Right lobe of liver (tissue), 6 donors: ENCODE measurements at regions not wholly inside any gene's neighbourhood (a gene's known extent, or its start where the extent isn't known, plus 50 kb on each side); places are given as distances from the start of the nearest gene placed in this dataset.

Source experiments
- ATAC-seq, 4 donors: fragments of 200-7000 bp; cut with Tn5 transposase; one replicate each; pipeline ENCODE4 v1.9.1; 2020; ENCODE audit warnings: mild to moderate bottlenecking in 4 of 4, moderate library complexity in 4 of 4
- DNase-seq, 3 donors: peaks; one replicate each; pipeline ENCODE4 v3.0.0-alpha.2; 2020
- H3K27ac ChIP-seq, 3 donors: fragments of 200-600 bp; one replicate each; pipeline ENCODE4 v1.8.0; 2022
- H3K27me3 ChIP-seq, 2 donors: fragments of 200-600 bp; one replicate each; pipeline ENCODE4 v1.8.0; 2022
- H3K36me3 ChIP-seq, 4 donors: fragments of 200-600 bp; sonication (generic) in 1 of 4; one replicate each; pipeline versions ENCODE4 v1.5.1 to v1.8.0; 2017 to 2022; ENCODE audit warnings: control low read depth in 1 of 4
- H3K4me1 ChIP-seq, 4 donors: fragments of 200-600 bp; sonication (generic) in 1 of 4; one replicate each; pipeline versions ENCODE4 v1.5.1 to v1.8.0; 2017 to 2022; ENCODE audit warnings: control low read depth in 1 of 4
- H3K4me3 ChIP-seq, 3 donors: fragments of 200-600 bp; one replicate each; pipeline ENCODE4 v1.8.0; 2022
- H3K9me3 ChIP-seq, 4 donors: fragments of 200-600 bp; sonication (generic) in 1 of 4; one replicate each; pipeline versions ENCODE4 v1.5.1 to v1.8.0; 2017 to 2022; ENCODE audit warnings: control low read depth in 1 of 4
- POLR2A ChIP-seq: fragments of 450-650 bp; IDR thresholded peaks from one replicate; pipeline ENCODE4 v1.6.1; 2017; ENCODE audit warnings: antibody characterized with exemption, mild to moderate bottlenecking
- WGBS: methylation state at CpG from one replicate; pipeline ENCODE4 v1.1.6; 2018; ENCODE audit warnings: low coverage, low lambda C conversion rate; ENCODE audit not compliant: insufficient coverage; ENCODE audit errors: missing lambda C conversion rate; 5-methylcytosine and 5-hydroxymethylcytosine counted together
- intact Hi-C, 2 donors: fragments of 100-400 bp; cut with DNase I; formaldehyde crosslinking; loops; one replicate each; pipeline versions ENCODE4 v1.11.2 to v1.14.1; 2022
- TF ChIP-seq, protein P1 (sequence below), 4 donors: fragments of 200-600 bp in 3 of 4; fragments of 450-650 bp in 1 of 4; IDR thresholded peaks; one replicate each; pipeline versions ENCODE4 v1.5.1 to v1.8.0; 2016 to 2022; ENCODE audit warnings: antibody characterized with exemption in 4 of 4, mild to moderate bottlenecking in 2 of 4
- donor health status: DM: no; HTN: yes; CAD: no.
- donor health status: DM: no; HTN: no; CAD: no.
- donor health status: DM: no; HTN: no; CAD: no.
- donor health status: DM: no; HTN: yes; CAD: no.
- donor health status: DM: no; HTN: yes; CAD: no.

DNA sequence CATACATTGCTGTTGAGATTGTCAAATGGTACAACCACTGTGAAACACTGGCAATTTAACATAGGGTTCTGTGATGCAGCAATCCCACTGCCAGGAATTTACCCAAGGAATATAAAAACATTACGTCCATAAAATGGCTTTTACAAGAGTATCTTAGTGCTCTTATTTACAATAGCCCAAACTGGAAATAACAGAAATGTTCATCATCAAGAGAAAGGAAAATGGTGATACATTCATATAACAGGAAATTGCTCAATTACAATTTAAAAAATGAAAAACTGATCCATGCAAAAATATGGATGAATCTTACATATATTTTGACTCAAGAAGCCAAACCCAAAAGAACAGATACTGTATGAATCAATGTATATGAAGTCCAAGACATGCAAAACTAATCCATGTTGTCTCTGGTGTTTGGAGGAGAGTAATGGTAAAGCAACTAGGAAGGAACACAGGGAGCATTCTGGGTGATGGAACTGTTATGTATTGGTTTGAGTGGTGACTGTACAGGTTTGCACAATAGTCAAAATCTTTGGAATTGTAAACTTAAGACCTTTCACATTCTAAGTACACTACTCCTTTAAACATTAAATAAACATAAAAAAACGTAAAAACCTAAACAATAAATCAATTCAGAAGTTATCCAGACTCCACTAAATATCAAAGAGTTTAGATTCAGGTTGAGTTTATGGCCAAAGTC lies 104.8 kb upstream of the WDR75 start:
- no peak for DNase-seq
- Histone ChIP-seq H3K27me3 (no peaks in the 10 kb centered on the region), H3K4me3 (no peak overlapping the region), H3K9me3 (no peaks in the 10 kb centered on the region), H3K27ac (no peak overlapping the region), H3K4me1 (no peaks in the 10 kb centered on the region), H3K36me3 (no peaks in the 10 kb centered on the region)
- TF ChIP-seq, protein P1, sequence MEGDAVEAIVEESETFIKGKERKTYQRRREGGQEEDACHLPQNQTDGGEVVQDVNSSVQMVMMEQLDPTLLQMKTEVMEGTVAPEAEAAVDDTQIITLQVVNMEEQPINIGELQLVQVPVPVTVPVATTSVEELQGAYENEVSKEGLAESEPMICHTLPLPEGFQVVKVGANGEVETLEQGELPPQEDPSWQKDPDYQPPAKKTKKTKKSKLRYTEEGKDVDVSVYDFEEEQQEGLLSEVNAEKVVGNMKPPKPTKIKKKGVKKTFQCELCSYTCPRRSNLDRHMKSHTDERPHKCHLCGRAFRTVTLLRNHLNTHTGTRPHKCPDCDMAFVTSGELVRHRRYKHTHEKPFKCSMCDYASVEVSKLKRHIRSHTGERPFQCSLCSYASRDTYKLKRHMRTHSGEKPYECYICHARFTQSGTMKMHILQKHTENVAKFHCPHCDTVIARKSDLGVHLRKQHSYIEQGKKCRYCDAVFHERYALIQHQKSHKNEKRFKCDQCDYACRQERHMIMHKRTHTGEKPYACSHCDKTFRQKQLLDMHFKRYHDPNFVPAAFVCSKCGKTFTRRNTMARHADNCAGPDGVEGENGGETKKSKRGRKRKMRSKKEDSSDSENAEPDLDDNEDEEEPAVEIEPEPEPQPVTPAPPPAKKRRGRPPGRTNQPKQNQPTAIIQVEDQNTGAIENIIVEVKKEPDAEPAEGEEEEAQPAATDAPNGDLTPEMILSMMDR (IDR thresholded peaks at IDR 0.05), result no peak
- intact Hi-C loops, result no loop called here
- ATAC-seq, result no peak
- 57% methylated on average over 2 of the region's 2 CpGs for WGBS

GRCh38 chr2:189337656-189338055 lies 103.6 kb upstream of the WDR75 start:
- Histone ChIP-seq H3K4me1 (no peaks in the 10 kb centered on the region), H3K27me3 (no peaks in the 10 kb centered on the region), H3K36me3 (no peaks in the 10 kb centered on the region), H3K9me3 (no peaks in the 10 kb centered on the region), H3K4me3 (no peak overlapping the region), H3K27ac (no peak overlapping the region)
- intact Hi-C loops, result no loop called here
- ATAC-seq, result peak in 1 of 4 donors; percentile 14
- DNase-seq, result no peak
- WGBS, result 74% methylated on average over 1 of the region's 1 CpG
- no peak for TF ChIP-seq POLR2A
- TF ChIP-seq, protein P1 (IDR thresholded peaks at IDR 0.05), result no peak

DNA sequence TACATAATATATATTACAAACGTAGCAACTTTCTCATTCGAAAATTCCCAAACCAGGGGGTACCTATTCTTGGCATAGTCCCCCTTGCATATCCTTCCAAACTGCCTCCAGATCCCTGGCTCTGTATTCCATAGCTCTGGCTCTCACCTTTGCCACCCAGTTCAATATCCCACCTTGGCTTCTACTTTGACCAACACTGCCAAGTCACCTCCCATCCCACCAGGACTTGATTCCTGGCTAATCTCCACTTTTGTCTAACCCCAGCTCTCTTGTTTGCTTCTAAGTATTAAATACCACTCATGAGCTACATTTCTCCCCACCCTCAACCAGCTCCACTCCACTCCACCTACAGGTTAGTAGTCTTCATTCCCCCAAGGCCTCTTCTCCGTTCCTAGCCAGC lies 103.2 kb upstream of the WDR75 start:
- TF ChIP-seq, protein P1 (IDR thresholded peaks at IDR 0.05), result no peak
- TF ChIP-seq POLR2A, result no peak
- ATAC-seq (no peak), DNase-seq (no peak)
- Histone ChIP-seq H3K9me3 (no peaks in the 10 kb centered on the region), H3K4me3 (no peak overlapping the region), H3K4me1 (no peaks in the 10 kb centered on the region), H3K27me3 (no peaks in the 10 kb centered on the region), H3K27ac (no peak overlapping the region), H3K36me3 (no peaks in the 10 kb centered on the region)
- WGBS, result 78% methylated on average over 3 of the region's 3 CpGs
- intact Hi-C loops, result no loop called here

GRCh38 chr2:189341077-189341476 lies 100.2 kb upstream of the WDR75 start:
- H3K4me3 ChIP-seq, result no peak overlapping the region
- H3K4me1 ChIP-seq, result no peaks in the 10 kb centered on the region
- WGBS, result 100% methylated on average over 1 of the region's 1 CpG
- H3K36me3 ChIP-seq, result no peaks in the 10 kb centered on the region
- H3K27ac ChIP-seq, result no peak overlapping the region
- DNase-seq (no peak), ATAC-seq (no peak)
- intact Hi-C loops, result no loop called here
- TF ChIP-seq, protein P1 (IDR thresholded peaks at IDR 0.05), result no peak
- no peak for TF ChIP-seq POLR2A
- no peaks in the 10 kb centered on the region for H3K27me3 ChIP-seq
- H3K9me3 ChIP-seq, result no peaks in the 10 kb centered on the region
